GM12872 (cell line): ENCODE measurements at regions not wholly inside any gene's neighbourhood (a gene's known extent, or its start where the extent isn't known, plus 50 kb on each side); places are given as distances from the start of the nearest gene placed in this dataset.

ENCODE experiments used
- CTCF ChIP-seq: IDR thresholded peaks from 3 replicates; pipeline ENCODE4 v1.5.1; 2011; ENCODE audit warnings: low read depth, mild to moderate bottlenecking, low read length, moderate library complexity; ENCODE audit not compliant: insufficient read depth

GRCh38 chr13:105565136-105565727, 970.2 kb downstream of the EFNB2 start:
- TF ChIP-seq CTCF: no peak

- TF ChIP-seq CTCF: no peak
These were observed 983.4 kb downstream of the EFNB2 start for GRCh38 chr13:105552078-105552477.

GRCh38 chr13:105547851-105548250, 987.6 kb downstream of the EFNB2 start:
- TF ChIP-seq CTCF: no peak

- no peak for TF ChIP-seq CTCF
These were observed 989.7 kb downstream of the EFNB2 start for GRCh38 chr13:105545811-105546210.

GRCh38 chr13:105543742-105544141, 991.7 kb downstream of the EFNB2 start:
- TF ChIP-seq CTCF: no peak

GRCh38 chr13:105541565-105541964, 993.9 kb downstream of the EFNB2 start:
- TF ChIP-seq CTCF: no peak

- no peak for TF ChIP-seq CTCF
These were observed 997.1 kb downstream of the EFNB2 start for GRCh38 chr13:105538346-105538745.

GRCh38 chr13:105537113-105537512, 998.3 kb downstream of the EFNB2 start:
- TF ChIP-seq CTCF: no peak
